ENCODE measurements at regions not wholly inside any gene's neighbourhood (a gene's known extent, or its start where the extent isn't known, plus 50 kb on each side); places are given as distances from the start of the nearest gene placed in this dataset.

DNA sequence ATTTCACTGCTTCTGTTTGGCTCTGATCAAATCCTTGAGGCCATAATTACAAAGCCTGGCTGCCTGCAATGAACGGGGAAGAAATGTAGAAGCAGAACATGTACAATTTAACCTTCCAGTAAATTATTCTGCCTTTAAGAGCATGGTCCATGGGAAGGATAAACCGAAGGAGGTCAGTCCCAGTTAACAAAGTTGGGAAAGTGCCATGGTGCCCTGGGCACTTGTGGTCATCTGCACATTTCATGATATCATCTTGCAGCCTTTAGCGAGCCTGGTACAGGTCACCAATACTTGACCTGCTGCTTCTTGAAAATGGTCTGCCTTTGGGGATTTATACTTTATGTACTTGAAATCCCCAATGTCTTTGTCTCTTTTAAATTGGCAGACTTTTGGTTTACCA is 175.9 kb upstream of the KITLG start:
- TF ChIP-seq, protein P1, sequence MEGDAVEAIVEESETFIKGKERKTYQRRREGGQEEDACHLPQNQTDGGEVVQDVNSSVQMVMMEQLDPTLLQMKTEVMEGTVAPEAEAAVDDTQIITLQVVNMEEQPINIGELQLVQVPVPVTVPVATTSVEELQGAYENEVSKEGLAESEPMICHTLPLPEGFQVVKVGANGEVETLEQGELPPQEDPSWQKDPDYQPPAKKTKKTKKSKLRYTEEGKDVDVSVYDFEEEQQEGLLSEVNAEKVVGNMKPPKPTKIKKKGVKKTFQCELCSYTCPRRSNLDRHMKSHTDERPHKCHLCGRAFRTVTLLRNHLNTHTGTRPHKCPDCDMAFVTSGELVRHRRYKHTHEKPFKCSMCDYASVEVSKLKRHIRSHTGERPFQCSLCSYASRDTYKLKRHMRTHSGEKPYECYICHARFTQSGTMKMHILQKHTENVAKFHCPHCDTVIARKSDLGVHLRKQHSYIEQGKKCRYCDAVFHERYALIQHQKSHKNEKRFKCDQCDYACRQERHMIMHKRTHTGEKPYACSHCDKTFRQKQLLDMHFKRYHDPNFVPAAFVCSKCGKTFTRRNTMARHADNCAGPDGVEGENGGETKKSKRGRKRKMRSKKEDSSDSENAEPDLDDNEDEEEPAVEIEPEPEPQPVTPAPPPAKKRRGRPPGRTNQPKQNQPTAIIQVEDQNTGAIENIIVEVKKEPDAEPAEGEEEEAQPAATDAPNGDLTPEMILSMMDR (conservative IDR thresholded peaks at IDR 0.05; ENCODE audit: low read depth, low read length): no peak
- no peak for TF ChIP-seq EZH2 (IDR thresholded peaks at IDR 0.05; ENCODE audit: low read length, unreplicated experiment)
- no peak for TF ChIP-seq EZH2phosphoT487 (IDR thresholded peaks at IDR 0.05; ENCODE audit: borderline replicate concordance, low read length)
